ENCODE measurements at regions not wholly inside any gene's neighbourhood (a gene's known extent, or its start where the extent isn't known, plus 50 kb on each side); places are given as distances from the start of the nearest gene placed in this dataset.

DNA sequence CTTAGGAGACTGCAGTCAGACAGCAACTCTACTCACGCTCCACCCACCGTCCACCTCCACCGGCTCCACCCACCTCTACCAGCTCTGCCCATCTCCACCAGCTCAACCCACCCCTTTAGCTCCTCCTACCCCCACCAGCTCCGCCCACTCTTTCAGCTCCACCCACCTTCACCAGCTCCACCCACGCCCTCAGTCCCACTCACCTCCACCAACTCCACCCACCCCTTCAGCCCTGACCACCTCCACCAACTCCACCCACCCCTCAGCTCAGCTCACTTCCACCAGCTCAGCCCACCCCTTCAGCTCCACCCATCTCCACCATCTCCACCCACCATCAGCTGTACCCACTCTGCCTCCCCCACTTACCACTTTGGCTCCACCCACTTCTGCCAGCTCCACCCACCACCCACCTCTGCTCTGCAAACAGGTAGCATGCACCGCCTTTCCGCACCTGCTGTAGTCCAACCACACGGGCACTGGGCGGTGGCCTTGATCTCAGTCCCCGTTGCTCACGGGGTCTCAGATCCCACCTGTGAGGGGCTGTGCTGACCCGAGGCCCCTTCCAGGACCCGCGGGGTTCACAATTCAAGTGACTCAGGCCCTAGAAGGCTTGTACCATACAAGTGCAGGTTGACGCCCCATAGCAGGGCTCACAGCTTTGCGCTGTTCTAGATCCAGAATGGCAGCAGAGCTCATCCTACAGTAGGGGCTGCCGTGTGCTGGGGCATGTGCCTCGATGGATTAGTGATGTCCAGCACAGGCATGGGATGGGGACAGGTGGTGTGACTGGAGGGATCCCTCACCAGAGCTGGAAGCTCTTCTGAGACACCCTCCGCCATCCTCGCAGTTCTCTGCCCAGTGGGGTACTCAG lies 77.2 kb upstream of the OTOS start:
- Histone ChIP-seq H3K4me3 (no peak overlapping the region), H3K27ac (no peak overlapping the region), H3K4me1 (no peaks in the 10 kb centered on the region), H3K27me3 (no peaks in the 10 kb centered on the region), H3K36me3 (no peaks in the 10 kb centered on the region), H3K9me3 (no peaks in the 10 kb centered on the region)
- ATAC-seq (peak in 1 of 4 donors; percentile 10), DNase-seq (peak in 2 of 3 donors; percentile 37 to 43)
- intact Hi-C loops (cut with DNase I): no loop called here
- TF ChIP-seq, protein P1, sequence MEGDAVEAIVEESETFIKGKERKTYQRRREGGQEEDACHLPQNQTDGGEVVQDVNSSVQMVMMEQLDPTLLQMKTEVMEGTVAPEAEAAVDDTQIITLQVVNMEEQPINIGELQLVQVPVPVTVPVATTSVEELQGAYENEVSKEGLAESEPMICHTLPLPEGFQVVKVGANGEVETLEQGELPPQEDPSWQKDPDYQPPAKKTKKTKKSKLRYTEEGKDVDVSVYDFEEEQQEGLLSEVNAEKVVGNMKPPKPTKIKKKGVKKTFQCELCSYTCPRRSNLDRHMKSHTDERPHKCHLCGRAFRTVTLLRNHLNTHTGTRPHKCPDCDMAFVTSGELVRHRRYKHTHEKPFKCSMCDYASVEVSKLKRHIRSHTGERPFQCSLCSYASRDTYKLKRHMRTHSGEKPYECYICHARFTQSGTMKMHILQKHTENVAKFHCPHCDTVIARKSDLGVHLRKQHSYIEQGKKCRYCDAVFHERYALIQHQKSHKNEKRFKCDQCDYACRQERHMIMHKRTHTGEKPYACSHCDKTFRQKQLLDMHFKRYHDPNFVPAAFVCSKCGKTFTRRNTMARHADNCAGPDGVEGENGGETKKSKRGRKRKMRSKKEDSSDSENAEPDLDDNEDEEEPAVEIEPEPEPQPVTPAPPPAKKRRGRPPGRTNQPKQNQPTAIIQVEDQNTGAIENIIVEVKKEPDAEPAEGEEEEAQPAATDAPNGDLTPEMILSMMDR (IDR thresholded peaks at IDR 0.05): no peak
- TF ChIP-seq POLR2A (IDR thresholded peaks at IDR 0.05): no peak
- 90% methylated on average over 10 of the region's 20 CpGs for WGBS (ENCODE audit: insufficient coverage, low coverage, low lambda C conversion rate, missing lambda C conversion rate)

DNA sequence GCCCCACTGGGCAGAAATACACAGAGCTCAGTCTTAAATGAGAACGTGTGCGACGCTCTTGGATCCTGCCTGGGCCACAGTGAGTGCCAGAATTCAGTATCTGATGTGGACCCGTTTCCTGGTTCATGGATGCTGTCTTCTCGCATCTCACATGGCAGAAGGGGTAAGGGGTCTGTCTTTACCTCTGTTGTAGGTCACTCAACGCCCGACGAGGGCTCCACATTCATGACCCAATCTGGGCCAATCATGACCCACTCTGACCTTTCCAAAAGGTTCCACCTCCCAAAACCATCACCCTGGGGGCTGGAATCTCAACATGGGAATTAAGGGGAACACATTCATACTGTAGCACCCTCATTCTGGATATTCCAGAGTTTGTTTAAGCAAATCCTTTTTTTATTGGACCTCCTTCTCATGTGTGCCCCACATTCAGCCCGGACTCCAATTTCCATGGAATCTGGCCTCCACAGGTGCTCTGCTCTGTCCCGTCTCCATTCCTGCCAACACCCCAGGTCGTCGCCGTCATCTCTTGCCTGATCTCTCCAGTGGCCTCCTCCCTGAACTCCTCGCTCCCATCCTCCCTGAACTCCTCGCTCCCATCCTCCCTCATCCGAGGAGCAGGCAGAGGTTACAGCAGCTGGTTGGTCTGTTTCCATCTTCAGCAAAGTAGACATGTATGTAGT lies 78.9 kb upstream of the OTOS start:
- Histone ChIP-seq H3K27me3 (no peaks in the 10 kb centered on the region), H3K4me1 (no peaks in the 10 kb centered on the region), H3K27ac (no peak overlapping the region), H3K4me3 (no peak overlapping the region), H3K36me3 (no peaks in the 10 kb centered on the region), H3K9me3 (no peaks in the 10 kb centered on the region)
- WGBS (ENCODE audit: insufficient coverage, low coverage, low lambda C conversion rate, missing lambda C conversion rate): 55% methylated on average over 9 of the region's 16 CpGs
- intact Hi-C loops (cut with DNase I): no loop called here
- DNase-seq: peak in 2 of 3 donors; percentile 31 to 35
- no peak for ATAC-seq
- TF ChIP-seq, protein P1 (IDR thresholded peaks at IDR 0.05): no peak
- no peak for TF ChIP-seq POLR2A (IDR thresholded peaks at IDR 0.05)

DNA sequence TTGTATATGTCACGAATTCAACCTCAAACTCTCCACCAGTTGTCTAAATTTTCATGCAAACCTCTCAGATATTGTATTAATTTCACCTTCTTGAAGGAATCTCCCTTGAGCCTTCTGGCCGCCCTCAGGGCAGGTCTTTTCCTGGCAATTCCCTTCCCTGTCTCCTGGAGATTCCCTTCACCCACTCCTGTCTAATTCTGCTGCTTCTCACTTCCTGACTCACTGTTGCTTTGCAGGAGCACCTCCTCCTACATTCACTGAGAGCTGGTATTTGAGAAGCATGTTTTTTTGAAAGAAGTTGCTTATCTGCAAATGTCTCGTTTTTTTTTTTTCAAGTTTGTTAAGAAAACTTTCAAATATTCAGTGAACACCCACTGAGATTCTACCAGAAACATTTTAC lies 79.9 kb upstream of the OTOS start:
- Histone ChIP-seq H3K4me3 (no peak overlapping the region), H3K9me3 (no peaks in the 10 kb centered on the region), H3K27me3 (no peaks in the 10 kb centered on the region), H3K27ac (no peak overlapping the region), H3K36me3 (no peaks in the 10 kb centered on the region), H3K4me1 (no peaks in the 10 kb centered on the region)
- no peak for ATAC-seq
- WGBS (ENCODE audit: insufficient coverage, low coverage, low lambda C conversion rate, missing lambda C conversion rate): 25% methylated on average over 3 of the region's 3 CpGs
- TF ChIP-seq, protein P1 (IDR thresholded peaks at IDR 0.05): no peak
- TF ChIP-seq POLR2A (IDR thresholded peaks at IDR 0.05): no peak
- intact Hi-C loops (cut with DNase I): no loop called here
- DNase-seq: peak in 1 of 3 donors; percentile 15

DNA sequence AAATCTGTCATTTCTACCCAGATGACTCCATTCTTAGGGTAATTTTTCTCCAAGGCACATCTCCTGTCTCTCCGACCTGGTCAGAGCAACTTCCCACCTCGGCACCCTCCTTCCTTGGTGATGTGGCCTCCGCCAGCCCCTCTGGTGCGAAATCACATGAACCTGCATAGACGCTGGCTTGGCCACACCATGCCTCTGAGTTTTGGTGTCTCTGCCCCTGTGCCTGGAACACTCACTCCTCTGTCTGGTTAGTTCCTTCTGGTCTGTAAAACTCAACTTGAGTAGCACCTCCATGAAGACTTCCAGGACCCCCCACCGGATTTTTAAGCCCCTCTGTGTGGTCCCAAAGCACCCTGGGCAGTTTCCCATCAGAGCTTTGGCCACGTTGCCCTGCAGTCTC lies 83.2 kb upstream of the OTOS start:
- intact Hi-C loops (cut with DNase I): no loop called here
- Histone ChIP-seq H3K27ac (no peak overlapping the region), H3K9me3 (no peaks in the 10 kb centered on the region), H3K4me3 (no peak overlapping the region), H3K27me3 (no peaks in the 10 kb centered on the region), H3K4me1 (no peaks in the 10 kb centered on the region), H3K36me3 (no peaks in the 10 kb centered on the region)
- ATAC-seq (no peak), DNase-seq (peak in 1 of 3 donors; percentile 27)
- TF ChIP-seq, protein P1 (IDR thresholded peaks at IDR 0.05): no peak
- TF ChIP-seq POLR2A (IDR thresholded peaks at IDR 0.05): no peak
- 61% methylated on average over 7 of the region's 7 CpGs for WGBS (ENCODE audit: insufficient coverage, low coverage, low lambda C conversion rate, missing lambda C conversion rate)

Data from right lobe of liver (tissue), 6 donors.